ENCODE measurements at regions not wholly inside any gene's neighbourhood (a gene's known extent, or its start where the extent isn't known, plus 50 kb on each side); places are given as distances from the start of the nearest gene placed in this dataset.

GRCh38 chr4:45750721-45751120 lies 373.1 kb downstream of the GABRG1 start:
- TF ChIP-seq ZBTB7A (CRISPR knock-in tag; IDR thresholded peaks at IDR 0.05) (no peak), CEBPG (CRISPR knock-in tag; IDR thresholded peaks at IDR 0.05) (no peak), POLR2A (IDR thresholded peaks at IDR 0.05; ENCODE audit: insufficient read depth in 1 of 2, low read depth in 2 of 2, low read length in 2 of 2) (no peak), ZNF691 (CRISPR knock-in tag; IDR thresholded peaks at IDR 0.05; ENCODE audit: borderline replicate concordance, low read depth) (no peak), SP4 (CRISPR knock-in tag; IDR thresholded peaks at IDR 0.05) (no peak), ZBTB4 (CRISPR knock-in tag; IDR thresholded peaks at IDR 0.05; ENCODE audit: borderline replicate concordance) (no peak), POGZ (CRISPR knock-in tag; IDR thresholded peaks at IDR 0.05) (no peak), GATA4 (IDR thresholded peaks at IDR 0.05; ENCODE audit: borderline replicate concordance, low read depth) (no peak)

Data from HepG2 (cell line).